ENCODE measurements at regions not wholly inside any gene's neighbourhood (a gene's known extent, or its start where the extent isn't known, plus 50 kb on each side); places are given as distances from the start of the nearest gene placed in this dataset.

DNA sequence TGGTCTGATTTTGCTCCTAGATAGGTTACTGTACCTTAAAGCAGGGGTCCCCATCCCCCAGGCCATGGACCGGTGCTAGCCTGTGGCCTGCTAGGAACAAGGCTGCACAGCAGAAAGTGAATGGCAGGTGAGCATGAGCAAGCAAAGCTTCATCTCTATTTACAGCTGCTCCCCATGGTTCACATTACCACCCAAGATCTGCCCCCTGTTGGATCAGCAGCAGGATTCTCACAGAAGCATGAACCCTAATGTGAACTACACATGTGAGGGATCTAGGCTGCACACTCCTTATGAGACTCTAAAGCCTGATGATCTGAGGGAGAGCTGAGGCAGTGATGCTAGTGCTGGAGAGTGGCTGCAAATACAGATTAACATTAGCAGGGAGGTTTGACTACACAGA lies 78.1 kb downstream of the DRD1 start:
- TF ChIP-seq, protein P1, sequence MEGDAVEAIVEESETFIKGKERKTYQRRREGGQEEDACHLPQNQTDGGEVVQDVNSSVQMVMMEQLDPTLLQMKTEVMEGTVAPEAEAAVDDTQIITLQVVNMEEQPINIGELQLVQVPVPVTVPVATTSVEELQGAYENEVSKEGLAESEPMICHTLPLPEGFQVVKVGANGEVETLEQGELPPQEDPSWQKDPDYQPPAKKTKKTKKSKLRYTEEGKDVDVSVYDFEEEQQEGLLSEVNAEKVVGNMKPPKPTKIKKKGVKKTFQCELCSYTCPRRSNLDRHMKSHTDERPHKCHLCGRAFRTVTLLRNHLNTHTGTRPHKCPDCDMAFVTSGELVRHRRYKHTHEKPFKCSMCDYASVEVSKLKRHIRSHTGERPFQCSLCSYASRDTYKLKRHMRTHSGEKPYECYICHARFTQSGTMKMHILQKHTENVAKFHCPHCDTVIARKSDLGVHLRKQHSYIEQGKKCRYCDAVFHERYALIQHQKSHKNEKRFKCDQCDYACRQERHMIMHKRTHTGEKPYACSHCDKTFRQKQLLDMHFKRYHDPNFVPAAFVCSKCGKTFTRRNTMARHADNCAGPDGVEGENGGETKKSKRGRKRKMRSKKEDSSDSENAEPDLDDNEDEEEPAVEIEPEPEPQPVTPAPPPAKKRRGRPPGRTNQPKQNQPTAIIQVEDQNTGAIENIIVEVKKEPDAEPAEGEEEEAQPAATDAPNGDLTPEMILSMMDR (IDR thresholded peaks at IDR 0.05; ENCODE audit: low read depth, low read length, missing control alignments): no peak
- H3K4me3 ChIP-seq (ENCODE audit: low read depth, low read length): no peak overlapping the region
- no peak for DNase-seq (ENCODE audit: low read depth)

DNA sequence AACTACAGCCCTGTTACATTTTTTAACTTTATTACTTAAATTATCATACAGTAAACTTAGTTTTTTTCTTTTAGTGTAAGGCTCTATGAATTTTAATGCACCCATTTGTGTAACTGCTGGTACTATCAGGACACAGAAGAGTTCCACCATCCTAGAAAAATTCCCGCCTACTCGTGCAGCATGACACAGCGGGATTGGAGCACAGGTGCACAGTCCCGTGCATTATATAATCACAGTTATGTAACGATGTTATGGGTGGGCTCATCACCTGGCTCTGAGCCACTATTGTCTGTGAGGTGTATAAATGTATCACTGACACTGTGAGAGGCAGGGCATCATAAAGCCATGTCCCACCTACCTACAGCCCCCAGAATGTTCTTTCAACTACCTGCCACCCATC lies 80.7 kb downstream of the DRD1 start:
- TF ChIP-seq, protein P1 (IDR thresholded peaks at IDR 0.05; ENCODE audit: low read depth, low read length, missing control alignments): no peak
- no peak for DNase-seq (ENCODE audit: low read depth)
- no peak overlapping the region for H3K4me3 ChIP-seq (ENCODE audit: low read depth, low read length)

DNA sequence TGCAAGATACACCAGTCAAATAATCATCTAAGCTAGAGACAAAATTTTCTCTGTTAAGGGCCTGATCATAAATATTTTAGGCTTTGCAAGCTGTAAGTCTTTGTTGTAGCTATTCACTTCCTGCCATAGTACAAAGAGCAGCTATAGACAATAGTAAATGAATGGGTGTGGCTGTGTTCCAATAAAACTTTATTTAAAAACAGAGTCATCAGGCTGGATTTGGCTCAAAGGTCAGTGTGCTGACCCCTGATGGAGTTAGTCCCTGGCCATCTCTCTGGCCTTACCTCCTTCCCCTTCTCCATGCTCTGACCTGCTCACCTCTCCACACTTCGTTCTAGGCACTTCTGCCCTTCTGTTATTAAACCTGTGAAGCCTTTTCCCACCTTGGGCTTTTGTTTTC lies 86.0 kb downstream of the DRD1 start:
- DNase-seq (ENCODE audit: low read depth): no peak
- TF ChIP-seq, protein P1 (IDR thresholded peaks at IDR 0.05; ENCODE audit: low read depth, low read length, missing control alignments): no peak
- no peak overlapping the region for H3K4me3 ChIP-seq (ENCODE audit: low read depth, low read length)

DNA sequence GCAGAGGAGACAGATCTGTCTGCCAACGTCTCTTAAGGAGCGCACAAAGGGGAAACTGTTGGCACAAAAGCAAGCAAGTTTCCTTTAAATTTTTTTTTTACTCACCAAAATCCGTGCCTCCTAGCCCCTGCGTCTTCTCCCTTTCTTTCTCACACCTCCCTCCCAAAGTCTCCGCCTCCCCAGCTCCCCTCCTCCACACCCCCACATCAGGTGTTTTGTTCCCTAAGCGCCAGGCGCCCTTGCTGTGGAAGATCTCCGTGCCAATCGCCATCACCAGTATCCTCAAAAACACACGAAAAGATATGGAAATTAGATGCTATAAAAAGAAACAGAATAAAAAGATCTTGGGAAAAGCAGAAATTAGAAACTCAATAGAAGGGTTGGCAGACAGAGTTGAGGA lies 87.6 kb downstream of the DRD1 start:
- no peak overlapping the region for H3K4me3 ChIP-seq (ENCODE audit: low read depth, low read length)
- DNase-seq (ENCODE audit: low read depth): no peak
- TF ChIP-seq, protein P1 (IDR thresholded peaks at IDR 0.05; ENCODE audit: low read depth, low read length, missing control alignments): no peak

DNA sequence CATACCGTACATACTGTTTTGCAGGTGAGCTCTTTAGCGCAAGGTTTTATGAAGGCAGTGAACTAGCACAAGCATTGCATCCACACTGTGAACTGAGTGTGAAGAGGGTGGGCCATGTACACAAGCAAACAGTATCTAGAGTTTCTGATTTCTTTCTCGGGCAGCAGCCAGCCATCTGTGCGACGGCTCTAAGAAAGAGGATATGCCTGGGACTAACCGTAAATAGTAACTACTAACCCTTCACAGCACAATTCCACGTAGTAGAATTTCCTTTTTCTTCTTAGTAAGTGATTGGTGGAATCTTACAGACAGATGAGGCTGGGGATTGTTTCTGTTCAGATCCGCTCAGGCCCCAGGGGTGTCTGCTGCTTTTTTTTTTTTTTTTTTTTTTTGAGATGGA lies 89.0 kb downstream of the DRD1 start:
- TF ChIP-seq, protein P1 (IDR thresholded peaks at IDR 0.05; ENCODE audit: low read depth, low read length, missing control alignments): no peak
- no peak for DNase-seq (ENCODE audit: low read depth)
- no peak overlapping the region for H3K4me3 ChIP-seq (ENCODE audit: low read depth, low read length)

DNA sequence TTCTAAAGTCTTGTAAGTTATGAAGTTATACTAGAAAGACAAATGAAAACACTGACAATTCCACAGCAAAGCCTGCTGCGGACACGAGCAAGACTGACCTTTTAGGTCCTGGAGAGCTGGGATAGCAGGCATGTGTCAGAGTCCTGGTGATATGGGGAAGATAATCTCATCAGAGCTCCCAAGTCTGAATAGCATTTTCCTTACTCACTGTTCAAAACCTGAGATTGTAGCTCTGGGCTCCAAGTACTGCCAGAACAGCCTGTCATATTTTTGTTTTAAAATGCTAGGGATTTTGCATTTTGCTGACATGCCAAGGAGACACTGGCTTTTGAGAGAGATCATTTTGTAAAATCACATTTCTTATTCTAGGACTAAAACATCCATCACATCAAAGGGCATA lies 90.1 kb downstream of the DRD1 start:
- TF ChIP-seq, protein P1 (IDR thresholded peaks at IDR 0.05; ENCODE audit: low read depth, low read length, missing control alignments): no peak

DNA sequence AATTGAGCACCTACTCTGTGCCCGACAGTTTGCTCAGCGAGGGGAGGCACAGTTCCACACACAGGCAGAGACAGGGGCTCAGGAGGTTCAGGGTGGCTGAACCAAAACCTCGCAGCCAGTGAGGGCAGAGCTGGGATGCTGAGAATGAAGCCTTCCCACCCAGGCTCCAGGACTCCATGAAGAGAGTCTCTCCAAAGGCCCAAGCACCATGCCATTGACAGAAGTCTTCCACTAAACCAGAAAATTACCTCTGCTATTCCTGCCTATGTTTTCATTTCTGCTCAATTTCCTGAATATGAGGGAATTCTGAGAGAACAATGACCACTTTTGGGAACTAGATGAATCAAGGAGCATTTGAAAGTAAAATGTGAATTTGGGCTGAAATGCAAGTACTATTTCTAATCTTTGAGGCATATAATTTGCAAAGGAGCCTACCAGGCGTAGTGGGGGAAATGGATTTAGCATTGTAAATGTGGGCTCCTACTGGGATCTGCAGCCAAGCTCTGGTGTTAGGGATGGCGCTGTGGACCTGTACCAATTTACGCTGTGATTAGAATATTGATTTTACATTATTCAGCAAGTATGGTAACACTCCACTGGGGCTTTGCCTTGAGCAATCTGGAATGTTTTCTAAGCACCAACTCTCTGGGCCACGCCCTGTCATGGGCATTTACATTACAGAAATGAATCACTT lies 91.9 kb downstream of the DRD1 start:
- TF ChIP-seq, protein P1 (IDR thresholded peaks at IDR 0.05; ENCODE audit: low read depth, low read length, missing control alignments): no peak
- DNase-seq (ENCODE audit: low read depth): no peak
- H3K4me3 ChIP-seq (ENCODE audit: low read depth, low read length): no peak overlapping the region

More for the DNA sequence above, 90.1 kb downstream of the DRD1 start:
- DNase-seq (ENCODE audit: low read depth): no peak
- H3K4me3 ChIP-seq (ENCODE audit: low read depth, low read length): no peak overlapping the region

Measured in GM12864 (cell line).